GM10248 (cell line): ENCODE measurements at regions not wholly inside any gene's neighbourhood (a gene's known extent, or its start where the extent isn't known, plus 50 kb on each side); places are given as distances from the start of the nearest gene placed in this dataset.
A peak's percentile ranks its signal among the peaks of the same experiment; 100 is the strongest.

Source experiments
- CTCF ChIA-PET: fragments of 300-600 bp; sonication (Branson Sonifier 250); formaldehyde crosslinking; extraction: SDS; loops from one replicate; lab custom pipeline; 2021; ENCODE audit warnings: antibody characterized with exemption; lab: Yijun Ruan, JAX
- POLR2A ChIA-PET: fragments of 350-650 bp; sonication (Branson Sonifier 250); formaldehyde crosslinking; extraction: SDS; loops from one replicate; lab custom pipeline; 2020; ENCODE audit warnings: antibody characterized with exemption; lab: Yijun Ruan, JAX
- DNase-seq: peaks from one replicate; pipeline ENCODE4 v3.0.0; 2012; ENCODE audit errors: extremely low spot score
- TF ChIP-seq, protein P1 (sequence below): IDR thresholded peaks from 2 replicates; pipeline ENCODE4 v1.5.1; 2012; ENCODE audit warnings: mild to moderate bottlenecking, low read depth; ENCODE audit errors: extremely low read depth, missing control alignments, control extremely low read depth

DNA sequence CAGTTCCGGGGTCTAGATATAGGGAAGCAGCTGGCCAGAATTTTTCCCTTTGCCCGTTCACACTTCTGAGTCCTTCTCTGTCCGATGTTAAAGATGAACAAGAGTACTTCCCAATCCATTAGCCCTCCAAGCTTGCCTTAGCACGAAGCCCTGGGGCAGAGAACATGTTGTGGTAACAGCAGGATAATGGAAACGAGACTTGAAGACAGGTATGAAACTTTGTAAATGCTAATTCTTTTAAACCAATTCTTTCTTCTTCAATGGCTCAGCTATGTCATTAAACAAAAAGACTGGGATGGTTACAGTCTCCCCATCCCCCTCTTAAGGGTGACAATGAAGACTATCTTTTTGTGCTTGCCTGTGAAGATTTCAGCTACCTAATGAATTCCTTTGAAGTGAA is 218.5 kb downstream of the PLA2G4A start:
- ChIA-PET CTCF (interaction anchor here (1.0 kb wide), 1 partner anchor 10 kb away, joined by 3 read pairs; no protein-coding TSS in a partner anchor), POLR2A (no interaction called here)
- no peak for DNase-seq
- TF ChIP-seq, protein P1, sequence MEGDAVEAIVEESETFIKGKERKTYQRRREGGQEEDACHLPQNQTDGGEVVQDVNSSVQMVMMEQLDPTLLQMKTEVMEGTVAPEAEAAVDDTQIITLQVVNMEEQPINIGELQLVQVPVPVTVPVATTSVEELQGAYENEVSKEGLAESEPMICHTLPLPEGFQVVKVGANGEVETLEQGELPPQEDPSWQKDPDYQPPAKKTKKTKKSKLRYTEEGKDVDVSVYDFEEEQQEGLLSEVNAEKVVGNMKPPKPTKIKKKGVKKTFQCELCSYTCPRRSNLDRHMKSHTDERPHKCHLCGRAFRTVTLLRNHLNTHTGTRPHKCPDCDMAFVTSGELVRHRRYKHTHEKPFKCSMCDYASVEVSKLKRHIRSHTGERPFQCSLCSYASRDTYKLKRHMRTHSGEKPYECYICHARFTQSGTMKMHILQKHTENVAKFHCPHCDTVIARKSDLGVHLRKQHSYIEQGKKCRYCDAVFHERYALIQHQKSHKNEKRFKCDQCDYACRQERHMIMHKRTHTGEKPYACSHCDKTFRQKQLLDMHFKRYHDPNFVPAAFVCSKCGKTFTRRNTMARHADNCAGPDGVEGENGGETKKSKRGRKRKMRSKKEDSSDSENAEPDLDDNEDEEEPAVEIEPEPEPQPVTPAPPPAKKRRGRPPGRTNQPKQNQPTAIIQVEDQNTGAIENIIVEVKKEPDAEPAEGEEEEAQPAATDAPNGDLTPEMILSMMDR: no peak

DNA sequence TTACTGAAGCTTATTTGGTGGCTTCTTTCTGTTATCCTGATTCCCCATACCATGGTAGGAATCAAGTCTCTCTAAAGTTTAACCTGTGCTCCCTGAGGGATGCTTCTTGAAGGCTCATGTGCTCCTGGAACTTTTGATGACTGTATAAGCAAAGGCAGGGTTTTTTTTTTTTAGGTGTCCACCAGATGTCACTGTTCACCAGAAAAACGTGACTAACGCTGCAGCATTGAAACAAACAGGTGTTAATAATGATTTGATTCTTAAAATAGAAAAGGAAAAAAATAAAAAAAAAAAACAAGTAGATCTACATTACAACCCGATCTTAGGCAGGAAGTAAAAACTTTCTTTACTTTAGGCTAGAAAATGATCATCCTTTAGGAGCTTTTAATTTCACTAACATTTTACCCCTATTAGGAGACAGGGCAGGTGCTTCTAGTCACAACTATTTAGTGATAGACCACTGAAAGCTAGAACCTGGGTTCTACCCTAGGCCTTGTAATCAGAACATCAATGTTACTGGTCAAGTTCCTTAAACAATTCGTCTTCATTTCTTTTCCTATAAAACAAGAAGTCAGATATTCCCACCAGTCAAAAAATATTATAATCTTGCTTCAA is 223.0 kb downstream of the PLA2G4A start:
- TF ChIP-seq, protein P1: peak; percentile 62
- peak; percentile 35 for DNase-seq
- ChIA-PET CTCF (interaction anchor here (0.6 to 2.7 kb wide), 9 partner anchors 9 to 1713 kb away, joined by 3 to 9 read pairs (median 5); no protein-coding TSS in a partner anchor), POLR2A (no interaction called here)

DNA sequence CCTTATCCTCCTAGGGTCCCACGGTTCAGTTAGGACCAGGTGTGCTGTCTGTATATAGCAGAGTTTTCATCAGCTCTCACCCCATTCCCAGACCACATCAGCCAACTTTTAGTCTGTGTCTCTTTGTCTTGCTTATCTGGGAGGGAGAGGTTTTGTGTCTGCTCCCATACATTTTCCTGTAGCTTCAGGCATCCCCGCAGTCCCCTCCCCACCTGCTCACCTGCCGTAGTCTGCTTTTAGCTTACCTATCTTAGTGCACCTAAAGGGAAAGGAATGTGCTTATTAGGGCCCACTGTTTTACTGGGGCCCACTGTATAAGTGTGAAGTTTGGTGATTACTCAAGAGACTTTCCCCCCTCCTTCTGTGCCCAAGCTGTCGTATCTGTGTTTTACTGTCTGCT is 225.1 kb downstream of the PLA2G4A start:
- no peak for DNase-seq
- ChIA-PET POLR2A (no interaction called here), CTCF (interaction anchor here (1.2 to 2.1 kb wide), 4 partner anchors 10 to 19 kb away, joined by 3 to 8 read pairs (median 4); no protein-coding TSS in a partner anchor)
- TF ChIP-seq, protein P1: no peak

DNA sequence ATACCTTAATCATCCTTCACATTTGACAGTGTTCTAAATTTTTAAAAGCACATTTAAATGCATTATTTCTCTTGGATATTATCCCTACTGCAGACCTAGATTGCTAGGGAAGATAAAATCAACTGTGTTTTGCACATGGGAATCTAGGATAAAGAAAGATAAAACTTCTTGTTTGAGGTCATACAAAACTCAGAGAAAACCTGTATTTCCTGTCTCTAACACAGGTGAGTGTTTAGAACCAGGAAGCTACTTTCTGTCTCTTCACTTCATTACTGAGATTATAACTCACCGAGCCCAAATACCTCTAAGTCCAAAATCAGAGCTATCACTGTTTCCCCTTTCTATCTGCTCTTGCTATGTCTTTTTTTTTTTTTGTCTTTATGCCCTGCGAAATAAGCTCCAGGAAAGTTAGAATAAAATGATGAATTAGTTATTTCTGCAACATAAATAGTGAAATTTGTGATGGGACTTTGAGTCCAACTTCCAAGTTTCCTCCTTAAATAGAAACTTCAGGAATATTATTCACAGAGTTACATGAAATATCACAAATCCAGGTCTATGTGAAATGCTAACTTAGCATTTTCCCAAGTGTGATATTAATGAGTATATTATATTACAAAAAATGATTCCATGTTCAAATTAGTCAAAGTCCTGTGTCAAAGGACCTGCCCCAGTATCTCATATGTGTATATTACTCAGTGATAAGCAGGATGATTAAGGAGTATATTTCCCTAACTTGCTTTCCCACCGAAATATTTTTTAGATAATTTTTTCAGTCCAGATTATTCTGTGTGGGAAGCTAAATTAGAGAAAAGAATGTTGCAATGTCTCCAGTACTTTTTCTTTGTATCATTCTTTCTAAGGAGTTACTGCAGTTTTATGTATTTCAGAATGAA is 226.4 kb downstream of the PLA2G4A start:
- no peak for DNase-seq
- CTCF ChIA-PET: interaction anchor here (0.8 to 2.1 kb wide), 4 partner anchors 10 to 45 kb away, joined by 3 to 8 read pairs (median 4); no protein-coding TSS in a partner anchor
- POLR2A ChIA-PET: interaction anchor here (1.2 kb wide), 1 partner anchor 18 kb away, joined by 3 read pairs; no protein-coding TSS in a partner anchor
- TF ChIP-seq, protein P1: no peak

DNA sequence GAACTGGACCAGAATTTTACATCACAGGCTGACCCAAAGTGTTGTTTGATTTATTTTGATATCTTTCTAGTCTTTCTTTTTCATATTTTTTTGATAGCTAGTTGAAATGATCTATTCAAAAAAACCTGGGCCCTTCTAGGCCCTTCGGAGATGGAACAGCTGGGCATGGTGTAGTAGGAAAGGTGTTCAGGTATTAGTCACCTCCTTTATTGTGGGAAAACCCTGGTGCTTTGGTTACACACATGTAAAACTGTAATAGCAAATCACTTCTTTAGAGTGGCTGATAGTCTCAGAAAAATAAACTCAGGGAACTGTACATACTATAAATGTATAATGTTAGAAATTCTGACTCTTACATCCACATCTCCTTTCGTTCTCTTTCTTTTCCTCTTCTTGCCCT is 234.5 kb downstream of the PLA2G4A start:
- CTCF ChIA-PET: interaction anchor here (1.5 kb wide), 1 partner anchor 22 kb away, joined by 3 read pairs; no protein-coding TSS in a partner anchor
- POLR2A ChIA-PET: no interaction called here
- TF ChIP-seq, protein P1: no peak
- no peak for DNase-seq

DNA sequence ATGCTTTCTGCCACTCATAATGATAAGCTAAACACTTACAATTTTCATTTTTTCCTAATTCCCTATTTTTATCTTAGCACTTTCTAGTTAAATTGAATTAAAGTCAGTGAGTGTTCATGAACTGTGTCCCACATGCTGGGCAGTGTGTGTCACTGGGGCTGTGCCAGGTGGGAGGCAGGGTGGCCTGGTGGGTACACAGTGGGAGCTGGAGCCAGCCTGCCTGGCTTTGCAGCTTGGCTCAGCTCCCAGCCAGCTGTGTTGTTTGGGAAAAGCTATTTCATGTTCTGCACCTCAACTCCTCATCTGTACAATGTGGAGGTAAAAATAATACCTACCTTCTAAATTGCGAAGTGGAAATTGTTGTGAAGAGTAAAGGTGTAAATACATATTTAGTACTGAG is 238.4 kb downstream of the PLA2G4A start:
- ChIA-PET POLR2A (no interaction called here), CTCF (interaction anchor here (1.1 kb wide), 1 partner anchor 32 kb away, joined by 3 read pairs; no protein-coding TSS in a partner anchor)
- DNase-seq: no peak
- TF ChIP-seq, protein P1: no peak
